ENCODE measurements at regions not wholly inside any gene's neighbourhood (a gene's known extent, or its start where the extent isn't known, plus 50 kb on each side); places are given as distances from the start of the nearest gene placed in this dataset.
A peak's percentile ranks its signal among the peaks of the same experiment; 100 is the strongest.

DNA sequence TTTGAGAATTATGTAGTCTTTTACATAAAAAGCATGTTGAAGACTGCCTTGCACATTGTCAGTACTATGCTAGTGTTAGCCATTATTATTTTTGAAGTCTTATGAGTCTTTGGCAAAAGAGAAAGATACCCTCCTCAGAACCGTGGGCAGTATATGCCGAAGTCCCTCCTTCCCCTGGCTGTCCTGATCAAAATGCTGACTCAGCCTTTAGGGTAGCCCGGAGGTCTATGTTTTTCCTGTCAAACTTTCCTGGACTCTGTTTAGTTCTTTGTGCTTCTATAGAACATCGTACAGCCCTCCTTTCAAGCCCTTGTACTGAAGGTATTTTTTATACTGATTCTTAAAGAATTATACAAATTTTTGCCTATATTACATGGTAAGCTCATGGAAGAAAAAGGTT lies 264.7 kb upstream of the ATP5MC3 start:
- no peak overlapping the region for H3K14ac ChIP-seq (ENCODE audit: low read length)
- peaks cover 0 to 4% (median 0%) of the 10 kb centered on the region in 3 experiments for H3K27me3 ChIP-seq (ENCODE audit: control insufficient read depth in 3 of 3, insufficient read depth in 3 of 3, low read depth in 1 of 3, low read length in 3 of 3)
- H3K4me1 ChIP-seq (ENCODE audit: control insufficient read depth in 2 of 2, insufficient read depth in 1 of 2, low read depth in 1 of 2, low read length in 2 of 2): peaks cover 8 to 10% of the 10 kb centered on the region in 2 donors
- WGBS, 2 donors (ENCODE audit: extremely low coverage in 2 of 2, insufficient read length in 2 of 2, insufficient replicate concordance in 1 of 2): no CpG with 5 or more reads among the region's 4 CpGs
- DNase-seq (ENCODE audit: low spot score): no peak
- H3K4me3 ChIP-seq (ENCODE audit: low read length in 2 of 2): no peak overlapping the region
- H2BK120ac ChIP-seq (ENCODE audit: low read depth, low read length): no peak overlapping the region
- no peak overlapping the region for H3K23ac ChIP-seq (ENCODE audit: low read depth, low read length, poor library complexity)
- H3K36me3 ChIP-seq (replicated peaks in 1 of 2; ENCODE audit: control insufficient read depth in 2 of 2, insufficient read depth in 2 of 2, low read length in 2 of 2): no peaks in the 10 kb centered on the region
- H2AK5ac ChIP-seq (ENCODE audit: low read depth, low read length): no peak overlapping the region
- H3K4me2 ChIP-seq (ENCODE audit: insufficient read depth, low read length, poor library complexity, severe bottlenecking): no peak overlapping the region
- no peak overlapping the region for H4K91ac ChIP-seq (ENCODE audit: low read depth, low read length, poor library complexity)
- H2BK5ac ChIP-seq (ENCODE audit: low read length): no peak overlapping the region
- no peaks in the 10 kb centered on the region for H3K9me3 ChIP-seq (replicated peaks in 1 of 2; ENCODE audit: control insufficient read depth in 2 of 2, insufficient read depth in 1 of 2, low read depth in 1 of 2, low read length in 2 of 2)
- no peak overlapping the region for H3K18ac ChIP-seq (ENCODE audit: low read length)
- no peak overlapping the region for H2AFZ ChIP-seq (ENCODE audit: low read length)
- no peak overlapping the region for H2BK15ac ChIP-seq (ENCODE audit: low read length)
- no peaks in the 10 kb centered on the region for H3K79me1 ChIP-seq (ENCODE audit: low read depth, low read length)
- no peak overlapping the region for H2BK12ac ChIP-seq (ENCODE audit: low read length)
- no peak overlapping the region for H3K9ac ChIP-seq (ENCODE audit: low read depth, low read length, poor library complexity)
- no peak overlapping the region for H3K4ac ChIP-seq (ENCODE audit: low read length)
- no peak overlapping the region for H3K27ac ChIP-seq (replicated peaks; ENCODE audit: low read length)
- H4K8ac ChIP-seq (ENCODE audit: low read depth, low read length): no peak overlapping the region

DNA sequence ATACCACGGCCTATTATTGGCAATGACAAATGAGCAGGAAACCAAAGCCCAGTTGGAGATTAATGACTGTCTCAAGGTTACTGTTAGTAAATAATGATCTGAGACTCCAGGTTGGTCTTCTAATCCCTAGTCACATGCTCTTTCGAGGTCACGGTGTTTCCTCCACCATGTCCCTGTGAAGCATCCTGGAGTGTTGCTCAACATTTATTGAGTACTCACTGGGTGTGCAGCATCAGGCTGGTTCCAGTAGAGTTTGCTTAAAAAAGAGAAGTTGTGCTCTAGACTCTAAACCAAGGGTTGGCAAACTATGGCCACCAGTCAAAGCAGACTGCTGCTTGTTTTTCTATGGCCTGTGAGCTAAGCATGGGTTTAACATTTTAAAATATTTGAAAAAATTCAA lies 263.8 kb upstream of the ATP5MC3 start:
- Histone ChIP-seq H3K27ac (replicated peaks; ENCODE audit: low read length) (no peak overlapping the region), H3K4me1 (ENCODE audit: control insufficient read depth in 2 of 2, insufficient read depth in 1 of 2, low read depth in 1 of 2, low read length in 2 of 2) (peaks cover 10% of the 10 kb centered on the region in 2 donors), H3K79me1 (ENCODE audit: low read depth, low read length) (no peaks in the 10 kb centered on the region), H3K36me3 (replicated peaks in 1 of 2; ENCODE audit: control insufficient read depth in 2 of 2, insufficient read depth in 2 of 2, low read length in 2 of 2) (no peaks in the 10 kb centered on the region), H3K4me3 (ENCODE audit: low read length in 2 of 2) (no peak overlapping the region), H3K27me3 (ENCODE audit: control insufficient read depth in 3 of 3, insufficient read depth in 3 of 3, low read depth in 1 of 3, low read length in 3 of 3) (peaks cover 0 to 4% (median 0%) of the 10 kb centered on the region in 3 experiments), H3K23ac (ENCODE audit: low read depth, low read length, poor library complexity) (no peak overlapping the region), H3K9me3 (replicated peaks in 1 of 2; ENCODE audit: control insufficient read depth in 2 of 2, insufficient read depth in 1 of 2, low read depth in 1 of 2, low read length in 2 of 2) (no peaks in the 10 kb centered on the region), H4K91ac (ENCODE audit: low read depth, low read length, poor library complexity) (no peak overlapping the region), H3K9ac (ENCODE audit: low read depth, low read length, poor library complexity) (no peak overlapping the region), H4K8ac (ENCODE audit: low read depth, low read length) (no peak overlapping the region), H3K4me2 (ENCODE audit: insufficient read depth, low read length, poor library complexity, severe bottlenecking) (no peak overlapping the region), H2AK5ac (ENCODE audit: low read depth, low read length) (no peak overlapping the region), H2BK120ac (ENCODE audit: low read depth, low read length) (no peak overlapping the region), H3K18ac (ENCODE audit: low read length) (no peak overlapping the region), H3K14ac (ENCODE audit: low read length) (no peak overlapping the region), H2BK5ac (ENCODE audit: low read length) (no peak overlapping the region), H2BK15ac (ENCODE audit: low read length) (no peak overlapping the region), H2AFZ (ENCODE audit: low read length) (no peak overlapping the region), H2BK12ac (ENCODE audit: low read length) (no peak overlapping the region), H3K4ac (ENCODE audit: low read length) (no peak overlapping the region)
- WGBS, 2 donors (ENCODE audit: extremely low coverage in 2 of 2, insufficient read length in 2 of 2, insufficient replicate concordance in 1 of 2): no CpG with 5 or more reads among the region's 3 CpGs
- DNase-seq (ENCODE audit: low spot score): no peak

DNA sequence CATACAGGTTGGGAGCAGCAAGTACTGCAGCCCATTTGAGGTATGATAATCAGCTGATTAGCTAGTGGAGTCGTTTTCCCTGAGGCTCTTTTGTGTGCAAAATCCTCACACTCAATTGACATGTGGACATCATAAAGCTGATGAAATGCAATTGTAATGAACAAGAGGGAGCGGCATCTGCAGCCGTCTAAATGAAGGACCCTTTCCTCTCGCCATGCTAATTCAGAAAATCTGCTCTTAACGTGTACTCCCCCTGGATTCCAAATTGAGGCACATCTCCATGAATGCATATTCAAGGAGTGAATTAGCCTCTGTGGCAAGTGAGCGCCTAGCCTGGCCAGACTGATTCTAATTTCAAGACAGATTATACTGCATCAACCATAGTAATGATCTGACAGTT lies 260.9 kb upstream of the ATP5MC3 start:
- peak; percentile 20 for DNase-seq (ENCODE audit: low spot score)
- H2BK15ac ChIP-seq (ENCODE audit: low read length): no peak overlapping the region
- no peak overlapping the region for H4K91ac ChIP-seq (ENCODE audit: low read depth, low read length, poor library complexity)
- no peak overlapping the region for H3K18ac ChIP-seq (ENCODE audit: low read length)
- H3K14ac ChIP-seq (ENCODE audit: low read length): no peak overlapping the region
- no peak overlapping the region for H2AFZ ChIP-seq (ENCODE audit: low read length)
- no peaks in the 10 kb centered on the region for H3K9me3 ChIP-seq (replicated peaks in 1 of 2; ENCODE audit: control insufficient read depth in 2 of 2, insufficient read depth in 1 of 2, low read depth in 1 of 2, low read length in 2 of 2)
- H2BK12ac ChIP-seq (ENCODE audit: low read length): no peak overlapping the region
- H2BK120ac ChIP-seq (ENCODE audit: low read depth, low read length): no peak overlapping the region
- H4K8ac ChIP-seq (ENCODE audit: low read depth, low read length): no peak overlapping the region
- no peaks in the 10 kb centered on the region for H3K36me3 ChIP-seq (replicated peaks in 1 of 2; ENCODE audit: control insufficient read depth in 2 of 2, insufficient read depth in 2 of 2, low read length in 2 of 2)
- peaks cover 0 to 4% (median 0%) of the 10 kb centered on the region in 3 experiments for H3K27me3 ChIP-seq (ENCODE audit: control insufficient read depth in 3 of 3, insufficient read depth in 3 of 3, low read depth in 1 of 3, low read length in 3 of 3)
- peak overlapping the region; percentile 4 for H3K27ac ChIP-seq (replicated peaks; ENCODE audit: low read length)
- H3K4ac ChIP-seq (ENCODE audit: low read length): no peak overlapping the region
- peak overlapping the region; percentile 32 for H3K4me2 ChIP-seq (ENCODE audit: insufficient read depth, low read length, poor library complexity, severe bottlenecking)
- no peak overlapping the region for H3K23ac ChIP-seq (ENCODE audit: low read depth, low read length, poor library complexity)
- H3K79me1 ChIP-seq (ENCODE audit: low read depth, low read length): no peaks in the 10 kb centered on the region
- peaks cover 10% of the 10 kb centered on the region in 2 donors for H3K4me1 ChIP-seq (ENCODE audit: control insufficient read depth in 2 of 2, insufficient read depth in 1 of 2, low read depth in 1 of 2, low read length in 2 of 2)
- no peak overlapping the region for H3K4me3 ChIP-seq (ENCODE audit: low read length in 2 of 2)
- no peak overlapping the region for H3K9ac ChIP-seq (ENCODE audit: low read depth, low read length, poor library complexity)
- WGBS, 2 donors (ENCODE audit: extremely low coverage in 2 of 2, insufficient read length in 2 of 2, insufficient replicate concordance in 1 of 2): no CpG with 5 or more reads among the region's 6 CpGs
- H2AK5ac ChIP-seq (ENCODE audit: low read depth, low read length): no peak overlapping the region
- H2BK5ac ChIP-seq (ENCODE audit: low read length): no peak overlapping the region

DNA sequence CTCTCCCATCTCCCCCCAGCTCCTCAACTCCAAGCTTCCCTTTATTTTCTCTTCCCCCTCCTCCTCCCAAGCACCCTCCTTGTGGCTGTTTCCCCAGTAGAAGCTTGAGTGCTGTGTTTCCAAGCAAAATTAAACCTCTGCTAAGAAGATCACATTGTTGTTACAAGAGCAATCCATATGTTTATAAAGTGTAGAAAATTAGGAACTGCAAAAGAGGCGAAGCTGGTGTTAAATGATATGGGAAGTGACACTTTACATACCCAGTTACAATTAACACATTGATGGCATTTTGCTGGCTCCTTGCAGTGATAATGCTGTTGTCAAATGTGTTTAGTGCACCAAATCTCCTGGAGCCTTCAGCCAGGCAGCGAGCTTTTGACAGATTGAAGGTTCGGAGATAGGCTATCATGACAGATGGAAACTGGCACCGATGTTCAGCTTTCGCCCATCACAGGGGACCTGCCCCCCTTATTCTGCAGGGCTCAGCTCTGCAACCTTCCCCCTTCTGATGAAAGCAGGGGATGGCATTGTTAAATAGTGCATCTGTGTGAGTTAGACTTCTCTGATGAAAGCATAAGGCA lies 259.8 kb upstream of the ATP5MC3 start:
- Histone ChIP-seq H2BK15ac (ENCODE audit: low read length) (no peak overlapping the region), H3K79me1 (ENCODE audit: low read depth, low read length) (no peaks in the 10 kb centered on the region), H3K27ac (replicated peaks; ENCODE audit: low read length) (peak overlapping the region; percentile 19), H3K23ac (ENCODE audit: low read depth, low read length, poor library complexity) (no peak overlapping the region), H4K91ac (ENCODE audit: low read depth, low read length, poor library complexity) (no peak overlapping the region), H4K8ac (ENCODE audit: low read depth, low read length) (no peak overlapping the region), H3K4me3 (ENCODE audit: low read length in 2 of 2) (no peak overlapping the region), H3K18ac (ENCODE audit: low read length) (no peak overlapping the region), H3K9ac (ENCODE audit: low read depth, low read length, poor library complexity) (no peak overlapping the region), H3K27me3 (ENCODE audit: control insufficient read depth in 3 of 3, insufficient read depth in 3 of 3, low read depth in 1 of 3, low read length in 3 of 3) (peaks cover 0 to 4% (median 0%) of the 10 kb centered on the region in 3 experiments), H2BK120ac (ENCODE audit: low read depth, low read length) (no peak overlapping the region), H3K4me2 (ENCODE audit: insufficient read depth, low read length, poor library complexity, severe bottlenecking) (no peak overlapping the region), H3K14ac (ENCODE audit: low read length) (no peak overlapping the region), H3K4ac (ENCODE audit: low read length) (no peak overlapping the region), H3K36me3 (replicated peaks in 1 of 2; ENCODE audit: control insufficient read depth in 2 of 2, insufficient read depth in 2 of 2, low read length in 2 of 2) (no peaks in the 10 kb centered on the region), H3K9me3 (replicated peaks in 1 of 2; ENCODE audit: control insufficient read depth in 2 of 2, insufficient read depth in 1 of 2, low read depth in 1 of 2, low read length in 2 of 2) (no peaks in the 10 kb centered on the region), H2AFZ (ENCODE audit: low read length) (peak overlapping the region; percentile 54), H2AK5ac (ENCODE audit: low read depth, low read length) (no peak overlapping the region), H2BK12ac (ENCODE audit: low read length) (no peak overlapping the region), H2BK5ac (ENCODE audit: low read length) (no peak overlapping the region), H3K4me1 (ENCODE audit: control insufficient read depth in 2 of 2, insufficient read depth in 1 of 2, low read depth in 1 of 2, low read length in 2 of 2) (peaks cover 10% of the 10 kb centered on the region in 2 donors)
- no CpG with 5 or more reads among the region's 5 CpGs for WGBS, 2 donors (ENCODE audit: extremely low coverage in 2 of 2, insufficient read length in 2 of 2, insufficient replicate concordance in 1 of 2)
- no peak for DNase-seq (ENCODE audit: low spot score)

Measured in neuronal stem cell (in vitro differentiated cells).